Activated CD4-positive, alpha-beta T cell treated with anti-CD3 and anti-CD28 coated beads for 48 hours (primary cell): ENCODE measurements at regions not wholly inside any gene's neighbourhood (a gene's known extent, or its start where the extent isn't known, plus 50 kb on each side); places are given as distances from the start of the nearest gene placed in this dataset.
"Not testable (repeated sequence)": the region's sequence is repeated elsewhere in the genome, so short reads cannot be mapped to it uniquely, and the experiment has no call there.

Source experiments
- DNase-seq: peaks from one replicate; pipeline ENCODE4 v3.0.0-alpha.2; 2020

DNA sequence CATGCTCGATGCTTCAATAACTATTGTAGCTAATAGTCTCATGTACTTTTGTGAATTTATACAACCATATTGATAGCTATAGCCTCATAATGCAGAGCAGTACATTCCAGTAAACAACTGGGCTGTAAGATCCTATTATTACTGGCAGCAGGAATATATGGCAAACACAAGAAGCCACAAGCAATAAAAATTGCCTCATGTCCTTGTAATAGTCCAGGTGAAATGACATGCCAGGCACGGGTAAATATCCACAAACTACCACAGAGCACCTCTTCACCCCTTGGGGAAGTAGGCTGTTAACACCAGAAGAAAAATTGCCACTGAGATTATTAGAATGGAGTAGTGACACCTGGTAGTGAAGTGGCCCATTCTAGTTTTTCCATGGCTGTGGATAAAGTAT is 158.3 kb downstream of the MTX2 start:
- no peak for DNase-seq

DNA sequence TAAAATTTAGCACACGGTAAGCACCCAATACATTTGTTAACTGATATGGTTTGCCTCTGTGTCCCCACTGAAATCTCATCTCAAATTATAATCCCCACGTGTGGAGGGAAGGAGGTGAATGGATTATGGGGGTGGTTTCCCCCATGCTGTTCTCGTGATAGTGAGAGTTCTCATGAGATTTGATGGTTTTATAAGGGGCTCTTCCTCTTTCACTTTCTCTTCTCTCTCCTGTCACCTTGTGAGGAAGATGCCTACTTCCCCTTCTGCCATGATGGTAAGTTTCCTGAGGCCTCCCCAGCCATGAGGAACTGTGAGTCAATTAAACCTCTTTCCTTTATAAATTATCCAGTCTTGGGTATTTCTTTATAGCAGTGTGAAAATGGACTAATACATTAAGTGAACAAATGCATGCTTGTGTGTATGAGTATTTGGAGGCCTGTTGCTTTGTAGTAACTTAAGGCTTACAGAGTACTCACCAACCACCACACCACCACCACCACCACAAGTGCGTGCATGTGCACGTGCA is 159.8 kb downstream of the MTX2 start:
- not testable (repeated sequence) for DNase-seq

DNA sequence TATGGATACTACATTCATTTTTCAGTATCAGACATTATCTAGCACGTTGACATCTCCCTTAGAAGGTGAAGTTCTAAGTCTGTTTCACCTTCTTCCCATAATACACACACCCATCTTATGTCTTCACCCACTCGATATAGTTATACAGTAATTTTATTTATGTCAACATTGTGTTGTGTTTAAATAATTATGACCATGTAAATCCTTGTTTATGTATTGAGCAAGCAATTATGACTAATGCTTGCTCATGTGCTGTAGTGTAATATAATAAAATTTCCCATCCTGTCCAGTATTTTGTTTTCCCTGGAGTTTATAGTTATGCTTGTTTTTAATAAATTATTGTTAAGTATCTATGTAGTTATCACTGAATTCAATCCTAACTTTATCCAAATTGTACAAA is 163.2 kb downstream of the MTX2 start:
- no peak for DNase-seq

DNA sequence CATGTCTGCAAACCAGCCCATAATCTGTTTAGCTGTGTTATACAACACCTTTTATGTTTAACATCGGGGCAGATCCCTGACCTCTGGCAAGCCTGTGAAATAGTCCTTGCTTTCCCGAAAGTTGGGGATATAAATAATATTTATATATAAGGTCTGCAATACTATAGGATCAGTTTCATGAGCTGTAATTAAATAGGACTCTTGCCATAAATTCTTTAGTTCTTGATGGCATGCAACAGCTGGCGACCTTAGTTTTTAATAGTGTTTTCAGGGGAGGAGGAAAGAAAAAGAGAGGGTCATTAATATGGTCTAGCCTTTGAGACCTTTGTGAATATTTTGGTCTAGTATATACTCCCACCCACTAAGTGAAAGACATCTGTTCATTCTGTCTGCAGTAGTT is 166.5 kb downstream of the MTX2 start:
- DNase-seq, result no peak

DNA sequence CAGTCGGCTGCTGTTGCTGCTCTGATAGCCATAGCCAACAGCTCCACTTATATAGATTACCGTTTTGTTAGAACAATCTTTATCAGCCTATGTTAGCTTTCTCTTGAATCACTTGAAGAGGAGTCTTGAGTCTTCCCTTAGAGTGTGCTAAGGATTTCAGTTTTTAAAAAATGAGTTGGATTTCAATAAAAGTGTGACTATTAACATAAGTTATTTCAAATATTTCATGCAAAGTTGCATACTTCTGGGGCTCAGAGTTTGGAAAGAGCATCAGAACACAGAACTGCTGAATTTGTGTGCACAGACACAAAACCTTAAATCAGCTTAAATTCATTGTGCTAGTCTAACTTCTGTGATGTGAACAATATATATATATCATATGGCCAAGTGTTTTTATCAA is 174.7 kb downstream of the MTX2 start:
- no peak for DNase-seq

DNA sequence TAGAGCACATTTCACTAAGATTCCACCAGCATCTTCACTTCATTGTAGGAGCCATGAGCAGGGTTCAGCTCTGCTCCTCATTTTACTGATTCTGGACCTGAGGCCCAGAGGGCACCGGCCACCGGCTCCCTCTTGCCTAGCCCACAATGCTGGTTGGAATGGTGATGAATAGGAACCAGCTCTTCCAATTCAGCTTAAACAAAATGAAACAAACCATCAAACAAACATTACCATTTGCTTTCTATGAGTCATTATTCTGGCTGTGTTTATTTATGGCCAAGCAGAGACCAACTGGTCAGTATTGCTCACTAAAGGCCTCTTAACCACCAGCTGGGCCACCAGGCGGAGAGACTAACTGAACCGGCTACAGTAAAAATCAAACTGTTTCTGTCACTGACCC is 176.7 kb downstream of the MTX2 start:
- no peak for DNase-seq

DNA sequence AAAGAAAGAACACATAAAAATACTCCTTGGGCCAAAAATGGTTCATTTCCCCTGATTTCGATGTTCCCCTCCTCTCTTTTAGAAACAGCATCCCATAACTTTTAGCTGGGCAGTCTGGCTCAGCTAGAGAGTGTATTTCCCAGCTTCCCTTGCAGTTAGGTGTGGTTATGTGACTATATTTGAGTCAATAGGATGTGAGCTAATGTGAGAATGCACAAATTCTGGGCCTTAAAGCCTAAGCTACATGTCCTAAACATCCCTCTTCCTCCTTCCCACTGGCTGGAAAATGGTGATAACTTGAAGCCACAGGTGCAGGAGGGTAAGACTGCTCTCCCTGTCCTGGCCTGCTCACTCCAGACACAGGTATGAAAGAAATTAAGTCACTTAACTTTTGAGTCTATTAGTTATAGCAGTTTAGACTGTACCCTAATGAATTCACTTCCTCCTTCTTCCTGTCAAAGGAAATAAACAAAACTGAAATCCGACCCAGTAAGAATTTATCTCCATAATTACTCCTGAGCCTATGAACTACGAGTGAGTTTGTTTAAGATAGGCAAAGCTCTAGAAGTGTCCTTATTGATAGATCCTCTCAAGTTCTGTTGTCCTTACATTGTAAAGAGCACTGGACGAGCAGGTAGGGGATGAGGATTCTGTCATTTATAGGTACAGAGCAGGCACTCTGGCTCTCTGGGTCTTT is 177.6 kb downstream of the MTX2 start:
- DNase-seq, result no peak

DNA sequence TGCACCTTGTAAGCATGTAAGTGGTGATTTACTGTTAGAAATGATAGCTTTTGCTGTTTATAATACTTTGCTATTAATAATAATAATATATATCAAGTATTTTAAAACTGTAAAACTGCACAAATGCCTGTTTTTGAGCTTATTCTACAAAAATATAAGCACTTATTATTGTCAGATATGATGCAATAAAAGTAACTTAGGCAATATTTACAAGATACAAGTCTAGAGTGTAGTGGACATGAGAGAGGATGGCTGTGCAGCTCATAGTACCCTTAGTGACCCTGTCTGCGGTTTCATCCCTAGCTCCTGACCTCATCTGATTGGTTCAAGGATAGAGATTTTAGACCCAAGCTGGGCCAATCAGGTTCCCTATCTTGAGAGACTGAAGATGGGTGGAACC is 178.4 kb downstream of the MTX2 start:
- DNase-seq, result no peak

DNA sequence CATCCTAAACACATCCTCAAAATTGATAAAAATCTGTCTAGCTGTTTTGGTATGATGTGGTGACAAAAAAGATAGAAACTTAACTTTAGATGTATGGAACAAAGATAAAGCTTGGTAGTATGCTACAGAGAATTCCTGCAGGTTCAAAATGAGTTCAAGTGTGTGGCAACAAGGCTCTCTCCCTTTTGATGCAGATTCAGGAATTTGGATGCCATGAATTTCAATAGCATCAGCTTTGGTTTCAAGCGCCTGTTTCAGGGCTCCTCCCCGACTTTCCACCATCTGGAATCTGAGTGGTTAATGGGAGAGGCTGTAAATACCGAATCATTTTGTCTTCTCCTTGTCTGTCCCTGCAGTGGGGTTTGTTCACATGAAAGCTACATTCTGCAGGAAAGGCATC is 180.6 kb downstream of the MTX2 start:
- no peak for DNase-seq

DNA sequence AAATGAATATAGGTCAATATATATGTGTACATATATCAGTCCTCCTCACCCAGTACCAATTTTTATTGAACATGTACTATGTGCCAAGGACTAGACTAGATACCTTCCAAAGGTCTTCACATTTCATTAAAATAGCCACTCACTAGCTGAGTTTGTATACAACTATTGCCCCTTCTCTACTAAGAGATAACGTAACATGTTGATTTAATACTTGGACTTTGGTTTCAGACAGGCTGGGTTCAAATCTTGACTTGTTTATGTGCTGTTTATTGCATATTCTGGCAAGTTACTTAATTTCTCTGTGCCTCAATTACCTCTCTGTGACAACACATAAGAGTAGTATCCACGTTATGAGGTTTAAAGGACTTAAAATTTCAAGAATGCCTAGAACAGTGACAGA is 184.5 kb downstream of the MTX2 start:
- no peak for DNase-seq

DNA sequence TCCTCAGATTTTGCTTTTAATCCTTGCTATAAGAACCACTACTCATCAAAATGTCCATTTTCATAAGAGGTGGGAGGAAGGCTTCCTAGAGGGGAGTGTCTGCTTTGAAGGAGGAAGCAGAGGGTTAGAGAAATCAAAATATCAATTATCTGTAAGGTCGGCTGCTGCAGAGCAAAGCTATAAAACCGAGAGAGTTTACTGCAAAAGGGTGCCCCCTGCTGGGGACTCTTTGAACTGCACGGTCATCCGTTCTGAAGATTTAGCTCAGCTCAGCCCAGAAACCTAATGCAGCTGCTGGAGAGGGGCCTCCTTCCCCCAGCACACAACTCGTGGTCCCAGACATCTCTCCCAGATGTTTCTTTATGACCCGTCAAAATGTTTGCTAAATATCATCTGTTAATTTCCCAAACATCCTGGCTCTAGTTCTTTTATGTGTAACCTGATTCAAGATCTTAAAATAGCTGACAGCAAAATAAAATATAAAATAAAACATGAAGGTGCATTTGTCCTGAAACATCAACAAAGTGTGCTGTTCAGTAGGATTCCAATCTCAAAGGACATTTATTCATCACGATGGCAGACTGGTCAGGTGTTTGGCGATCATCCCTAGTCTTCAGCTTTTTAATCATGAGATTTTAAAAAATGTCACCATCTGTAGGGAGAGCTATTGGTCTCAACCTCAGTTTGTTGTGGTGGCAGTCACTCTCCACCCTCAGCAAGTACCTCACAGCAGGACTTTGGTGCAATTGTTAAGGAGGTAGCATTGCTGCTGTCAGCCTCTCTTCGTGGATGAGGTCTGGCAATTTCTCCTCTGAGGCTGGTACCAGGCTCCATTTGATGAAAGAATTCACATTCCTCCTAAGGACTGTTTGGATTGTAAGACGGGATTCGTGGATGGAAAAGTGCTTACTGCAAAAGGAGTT is 185.9 kb downstream of the MTX2 start:
- DNase-seq, result peak; percentile 89

DNA sequence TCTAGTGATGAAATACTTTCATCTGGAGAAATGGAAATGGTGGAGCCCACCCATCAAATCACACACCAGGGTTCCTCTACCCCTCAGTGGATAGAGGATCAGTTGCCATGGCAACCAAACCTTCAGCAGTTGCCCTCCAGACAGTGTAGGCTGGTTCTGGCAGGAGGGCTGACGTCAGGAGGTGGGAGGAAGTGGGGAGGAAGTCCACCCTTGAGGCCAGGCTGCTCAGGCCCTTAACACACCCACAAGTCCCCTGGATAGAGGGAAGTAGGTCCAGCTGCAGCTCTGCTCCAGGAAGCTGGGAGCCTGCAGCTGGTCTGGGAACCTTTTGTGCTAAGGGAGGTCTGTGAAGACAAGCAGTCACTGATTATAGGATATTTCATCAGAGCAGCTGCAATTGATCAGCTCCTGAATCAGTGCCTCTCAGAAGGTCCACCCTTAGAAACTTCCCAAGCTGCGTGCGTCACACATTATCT is 186.6 kb downstream of the MTX2 start:
- DNase-seq, result no peak

DNA sequence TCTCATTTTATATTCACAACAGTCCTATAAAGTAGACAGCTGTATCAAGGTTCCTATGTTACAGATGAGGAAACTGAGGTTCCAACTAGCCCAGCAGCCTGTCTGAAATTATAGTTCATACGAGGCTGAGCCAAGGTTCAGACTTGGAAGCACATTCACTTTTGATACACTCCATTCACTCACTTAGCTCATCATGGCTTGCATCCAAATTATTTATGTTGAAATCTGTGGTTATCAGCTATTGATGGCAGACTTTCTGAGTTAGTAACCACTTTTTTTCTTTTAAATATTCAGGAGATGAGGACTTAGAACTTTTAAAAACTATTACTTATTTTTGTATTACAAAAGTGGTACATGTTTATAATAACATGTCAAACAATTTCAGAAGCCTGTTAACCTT is 188.2 kb downstream of the MTX2 start:
- no peak for DNase-seq

DNA sequence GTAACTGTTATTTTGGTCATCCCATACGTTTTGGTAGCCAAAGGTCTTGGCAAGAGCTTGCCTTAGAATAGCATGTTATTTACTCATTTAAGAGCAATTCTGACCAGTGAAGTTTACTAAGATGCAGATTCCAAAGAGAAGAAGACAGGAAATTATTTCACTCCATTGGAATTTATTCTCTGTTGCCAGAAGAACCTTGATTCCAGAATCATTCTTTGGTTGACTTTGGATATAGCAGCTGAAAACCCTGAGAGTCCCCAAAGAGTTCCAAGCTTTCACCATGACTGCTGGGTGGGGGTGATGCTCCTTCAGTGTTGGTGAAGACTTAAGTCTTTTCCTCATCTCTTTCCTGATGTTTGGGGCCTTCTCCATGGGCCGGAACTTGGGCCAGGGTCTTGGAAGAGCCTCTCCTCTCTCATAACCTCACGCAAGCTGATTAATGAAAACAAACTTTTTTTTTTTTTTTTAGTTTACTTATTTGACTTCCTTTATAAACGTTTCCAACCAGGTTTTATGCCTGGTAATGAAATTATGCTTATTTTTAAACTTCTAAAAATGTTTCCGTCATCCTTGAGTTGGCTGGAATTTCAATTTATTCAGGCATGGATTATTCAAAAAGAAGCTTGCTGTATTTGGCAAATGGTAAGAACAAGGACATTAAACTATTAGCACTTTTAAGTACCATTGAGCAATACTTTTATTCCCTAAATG is 192.0 kb downstream of the MTX2 start:
- no peak for DNase-seq

DNA sequence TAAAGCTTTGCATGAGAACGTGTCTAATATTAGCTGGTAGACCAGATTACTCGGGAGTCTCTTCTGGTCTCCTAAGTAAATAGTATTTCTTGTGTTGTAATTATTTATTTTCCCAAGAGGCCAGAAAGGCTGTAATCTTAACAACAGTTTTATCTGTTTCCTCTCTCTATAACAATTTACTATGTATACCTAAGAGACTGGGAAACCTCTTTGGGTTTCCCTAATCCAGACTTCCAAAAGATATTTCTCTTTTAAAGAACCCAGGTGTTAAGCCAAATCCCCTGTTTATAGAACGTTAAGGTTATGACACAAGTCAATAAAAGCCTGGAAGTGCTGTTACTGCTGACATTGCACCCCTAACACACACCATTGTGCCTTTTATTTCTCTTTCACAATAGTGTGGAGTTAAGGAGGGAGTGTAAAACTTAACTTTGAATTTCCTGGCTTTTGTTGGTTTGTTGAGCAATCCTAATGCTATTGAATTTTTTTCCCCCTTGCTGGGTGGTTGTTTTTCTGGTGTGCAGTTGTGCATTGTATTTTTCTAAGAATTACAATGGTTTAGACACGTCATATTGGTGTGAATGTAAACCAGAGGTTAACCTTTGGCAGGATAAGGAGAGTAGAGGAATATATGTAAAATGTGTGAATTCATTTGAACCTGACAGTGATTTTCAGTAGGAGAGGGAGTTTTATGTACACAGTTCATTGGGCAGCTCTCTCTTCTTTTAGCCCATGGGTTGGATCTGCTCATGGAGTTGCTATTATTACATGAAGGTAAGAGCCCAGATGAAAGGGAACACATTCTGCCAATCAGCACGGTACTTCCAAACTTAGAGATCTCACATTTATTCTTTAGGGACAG is 192.8 kb downstream of the MTX2 start:
- DNase-seq, result no peak

DNA sequence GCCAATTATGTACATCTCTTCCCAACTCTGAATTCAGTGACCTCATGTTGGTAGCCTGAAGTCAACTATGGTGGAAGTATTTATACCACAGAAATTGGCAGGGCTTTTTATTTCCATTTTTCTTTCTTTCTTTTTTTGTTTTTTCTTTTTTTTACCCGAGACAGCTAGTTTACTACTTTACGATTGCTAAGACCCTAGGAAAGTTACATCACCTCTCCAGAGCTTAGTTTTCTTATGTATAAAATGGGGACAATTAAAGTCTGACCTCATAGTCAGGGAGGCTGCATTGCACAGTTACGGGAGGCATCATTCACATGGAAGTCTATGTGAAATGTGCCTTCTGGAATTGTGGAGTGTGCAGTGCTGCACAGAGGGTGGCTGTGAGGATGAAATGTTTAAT is 194.3 kb downstream of the MTX2 start:
- no peak for DNase-seq

DNA sequence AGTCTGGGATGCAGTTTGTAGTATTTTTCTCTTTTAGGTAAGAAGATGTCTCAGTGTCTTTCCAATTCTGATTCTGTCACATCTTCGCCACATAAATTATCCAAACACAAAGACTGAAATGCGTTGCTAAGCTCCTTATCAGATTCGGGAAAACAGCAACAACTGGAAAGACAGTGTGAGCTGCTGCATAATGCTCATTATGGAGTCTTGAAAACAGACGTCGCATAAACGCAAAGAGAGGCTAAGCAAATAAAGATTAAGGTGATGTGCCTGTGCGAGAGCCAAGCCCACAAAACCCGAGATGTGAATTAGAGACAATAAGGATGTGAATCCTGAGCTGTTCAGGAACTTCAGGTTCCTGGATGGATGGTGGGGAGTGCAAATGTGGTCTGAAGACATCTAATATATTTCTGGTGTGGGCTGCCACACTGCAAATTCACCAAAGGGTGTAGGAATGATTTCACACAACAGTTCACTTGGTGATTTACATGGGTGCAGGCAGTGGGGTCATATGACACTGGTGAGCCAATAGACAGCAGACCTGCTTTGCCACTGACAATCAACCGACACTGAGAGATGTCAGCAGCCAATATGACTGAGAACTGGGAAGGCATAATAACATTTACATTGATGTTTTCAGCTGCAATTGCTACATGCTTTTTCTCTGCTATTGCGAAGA is 195.8 kb downstream of the MTX2 start:
- DNase-seq, result no peak

DNA sequence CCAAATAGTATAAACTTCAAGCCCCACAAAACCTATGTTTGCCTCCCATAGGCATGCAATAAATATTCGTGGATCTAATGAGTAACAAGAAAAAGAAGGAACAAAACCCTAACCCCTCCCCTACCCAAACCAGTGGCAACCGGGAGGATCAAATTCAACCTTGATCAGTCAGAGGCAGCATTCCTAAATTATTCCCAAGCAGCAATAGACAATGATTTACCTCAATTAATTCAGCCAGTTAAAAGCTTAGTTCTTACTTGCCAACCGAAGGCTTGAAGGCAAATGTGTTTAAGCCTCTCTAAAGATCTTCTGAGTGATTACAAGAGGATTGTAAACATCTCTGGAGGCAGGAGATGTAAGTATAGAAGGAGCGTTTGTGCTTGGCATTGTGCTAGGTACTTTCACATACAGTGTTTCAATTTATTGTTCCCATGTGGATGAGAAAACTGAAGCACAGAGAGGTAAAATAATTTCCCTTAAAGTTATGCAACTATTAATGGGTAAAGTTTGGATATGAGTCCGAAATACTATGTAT is 197.7 kb downstream of the MTX2 start:
- DNase-seq, result no peak

DNA sequence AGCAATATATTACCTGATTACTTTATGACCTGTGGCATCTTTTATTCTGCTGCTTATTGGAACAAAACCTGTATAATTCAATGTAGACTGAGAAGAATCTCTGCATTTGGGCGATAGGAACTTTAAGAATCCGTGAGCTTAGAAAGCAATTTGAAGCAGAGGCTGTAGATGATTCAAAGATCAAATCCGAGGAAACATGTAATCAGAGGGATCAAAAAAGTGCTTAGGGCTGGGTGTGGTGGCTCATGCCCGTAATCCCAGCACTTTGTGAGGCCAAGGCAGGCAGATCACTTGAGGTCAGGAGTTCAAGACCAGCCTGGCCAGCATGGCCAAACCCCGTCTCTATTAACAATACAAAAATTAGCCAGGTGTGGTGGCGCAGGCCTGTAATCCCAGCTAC is 198.4 kb downstream of the MTX2 start:
- DNase-seq, result no peak

DNA sequence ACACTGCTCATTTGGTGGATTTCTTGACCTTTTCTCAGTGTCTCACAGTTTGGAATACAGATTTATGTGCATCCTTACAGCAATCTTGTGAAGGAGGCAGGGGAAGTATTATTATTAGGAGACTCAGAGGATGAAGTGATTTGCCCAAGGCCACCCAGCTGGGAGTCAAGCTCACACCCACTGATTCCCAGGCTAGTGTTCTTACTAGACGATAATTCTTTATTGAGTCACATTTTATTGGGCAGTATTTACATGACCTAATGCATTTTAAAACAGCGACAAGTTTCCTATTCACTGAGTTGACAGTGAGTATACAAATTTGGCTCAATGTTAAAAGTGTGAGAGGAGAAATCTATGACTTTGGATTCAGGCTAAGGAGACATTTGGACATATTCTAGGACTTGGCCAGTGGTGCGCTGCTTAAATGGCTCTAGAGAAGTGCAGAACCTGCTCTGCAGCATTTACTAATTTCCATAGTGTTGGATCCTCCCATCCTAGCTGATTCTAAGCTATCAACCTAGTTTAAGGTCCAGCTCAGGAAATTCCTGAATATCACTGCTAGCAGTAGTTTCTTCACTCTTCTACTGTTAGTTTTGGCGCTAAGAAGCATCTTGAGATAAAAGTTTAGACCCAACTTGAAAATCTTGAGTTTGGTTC is 199.3 kb downstream of the MTX2 start:
- no peak for DNase-seq

DNA sequence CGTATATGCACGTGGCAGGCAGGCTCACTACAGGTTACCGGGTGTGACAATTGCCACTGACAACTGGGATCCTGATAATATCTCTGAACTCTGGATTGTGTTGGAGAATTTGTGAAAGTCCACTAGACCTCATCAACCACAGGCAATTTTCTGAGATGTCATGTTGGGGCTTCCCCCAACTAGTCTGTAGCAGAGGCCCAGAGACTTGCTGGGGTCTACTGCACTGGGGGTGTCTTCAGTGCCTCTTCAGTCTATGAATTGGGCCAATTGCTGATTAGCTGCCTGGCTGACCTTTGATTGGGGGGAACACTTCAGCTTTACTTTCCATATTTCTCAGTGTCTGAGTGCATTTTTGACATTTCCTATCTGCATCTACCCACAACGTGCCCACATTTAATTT is 201.5 kb downstream of the MTX2 start:
- DNase-seq, result no peak
